Type B pancreatic cell (in vitro differentiated cells): ENCODE measurements at regions not wholly inside any gene's neighbourhood (a gene's known extent, or its start where the extent isn't known, plus 50 kb on each side); places are given as distances from the start of the nearest gene placed in this dataset.
A peak's percentile ranks its signal among the peaks of the same experiment; 100 is the strongest.

Source experiments
- DNase-seq: peaks from one replicate; pipeline ENCODE4 v3.0.0; 2021; ENCODE audit warnings: mixed read lengths; ENCODE audit not compliant: unreplicated experiment; ENCODE audit errors: extremely low spot score
- H3K27ac Mint-ChIP-seq: 2 replicates; pipeline ENCODE4 v1.8.0; 2021; ENCODE audit warnings: mild to moderate bottlenecking, mixed read lengths
- H3K27me3 Mint-ChIP-seq: 2 replicates; pipeline ENCODE4 v1.8.0; 2021; ENCODE audit warnings: mixed read lengths
- H3K36me3 Mint-ChIP-seq: 2 replicates; pipeline ENCODE4 v1.8.0; 2021; ENCODE audit warnings: mixed read lengths
- H3K4me1 Mint-ChIP-seq: one replicate; pipeline ENCODE4 v1.8.0; 2021; ENCODE audit warnings: mixed read lengths; ENCODE audit not compliant: unreplicated experiment
- H3K4me3 Mint-ChIP-seq: 2 replicates; pipeline ENCODE4 v1.8.0; 2021; ENCODE audit warnings: mild to moderate bottlenecking, mixed read lengths
- H3K9me3 Mint-ChIP-seq: 2 replicates; pipeline ENCODE4 v1.8.0; 2021; ENCODE audit warnings: mixed read lengths
- TF ChIP-seq, protein P1 (sequence below): fragments of 200-600 bp; sonication (generic); conservative IDR thresholded peaks from 2 replicates; pipeline ENCODE4 v1.5.0; 2021; ENCODE audit warnings: antibody characterized with exemption, mild to moderate bottlenecking

DNA sequence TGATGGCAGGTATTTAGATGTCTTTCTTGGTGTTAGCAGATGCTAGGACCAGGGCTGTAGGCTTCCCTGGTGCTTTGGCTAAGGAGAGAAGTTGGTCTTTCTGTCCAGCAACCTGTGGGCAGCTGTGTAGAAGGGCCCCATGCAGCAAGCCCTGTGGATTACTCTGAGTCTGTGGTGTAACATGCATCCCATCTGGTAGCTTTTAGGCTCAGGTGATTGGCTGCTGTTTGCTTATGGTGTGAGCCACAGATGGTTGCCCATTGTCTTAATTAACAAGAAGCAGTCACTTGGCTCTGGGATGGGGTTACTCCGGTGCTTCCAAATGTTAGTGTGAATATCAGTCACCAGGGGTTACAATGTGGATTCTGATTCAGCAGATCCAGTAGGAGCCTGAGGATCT, 368.6 kb upstream of the C2CD4B start:
- no peak overlapping the region for H3K27ac Mint-ChIP-seq
- no peaks in the 10 kb centered on the region for H3K27me3 Mint-ChIP-seq
- no peaks in the 10 kb centered on the region for H3K36me3 Mint-ChIP-seq

DNA sequence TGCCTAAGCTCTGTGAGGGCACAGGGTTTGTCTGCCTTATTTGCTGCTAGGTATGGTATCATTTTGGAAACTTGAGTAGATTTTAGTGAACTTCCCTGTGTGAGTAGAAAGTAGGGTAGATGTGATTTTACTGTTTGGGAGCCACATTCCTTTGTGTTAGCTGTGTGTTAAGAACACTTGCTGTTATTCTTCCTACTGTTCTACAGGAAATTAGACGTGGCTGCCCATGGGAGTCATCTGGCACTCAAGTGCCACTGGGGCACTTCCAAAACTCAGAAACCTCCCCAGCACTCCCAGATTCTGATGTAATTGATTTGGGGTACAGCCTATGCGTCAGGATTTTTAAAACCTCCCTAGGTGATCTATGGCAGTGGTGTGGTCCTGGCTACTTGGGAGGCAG, 369.9 kb upstream of the C2CD4B start:
- Mint-ChIP-seq H3K4me1 (peaks cover 20% of the 10 kb centered on the region), H3K36me3 (no peaks in the 10 kb centered on the region), H3K9me3 (peaks cover 4% of the 10 kb centered on the region), H3K27me3 (no peaks in the 10 kb centered on the region), H3K4me3 (no peak overlapping the region), H3K27ac (no peak overlapping the region)
- no peak for DNase-seq
- TF ChIP-seq, protein P1, sequence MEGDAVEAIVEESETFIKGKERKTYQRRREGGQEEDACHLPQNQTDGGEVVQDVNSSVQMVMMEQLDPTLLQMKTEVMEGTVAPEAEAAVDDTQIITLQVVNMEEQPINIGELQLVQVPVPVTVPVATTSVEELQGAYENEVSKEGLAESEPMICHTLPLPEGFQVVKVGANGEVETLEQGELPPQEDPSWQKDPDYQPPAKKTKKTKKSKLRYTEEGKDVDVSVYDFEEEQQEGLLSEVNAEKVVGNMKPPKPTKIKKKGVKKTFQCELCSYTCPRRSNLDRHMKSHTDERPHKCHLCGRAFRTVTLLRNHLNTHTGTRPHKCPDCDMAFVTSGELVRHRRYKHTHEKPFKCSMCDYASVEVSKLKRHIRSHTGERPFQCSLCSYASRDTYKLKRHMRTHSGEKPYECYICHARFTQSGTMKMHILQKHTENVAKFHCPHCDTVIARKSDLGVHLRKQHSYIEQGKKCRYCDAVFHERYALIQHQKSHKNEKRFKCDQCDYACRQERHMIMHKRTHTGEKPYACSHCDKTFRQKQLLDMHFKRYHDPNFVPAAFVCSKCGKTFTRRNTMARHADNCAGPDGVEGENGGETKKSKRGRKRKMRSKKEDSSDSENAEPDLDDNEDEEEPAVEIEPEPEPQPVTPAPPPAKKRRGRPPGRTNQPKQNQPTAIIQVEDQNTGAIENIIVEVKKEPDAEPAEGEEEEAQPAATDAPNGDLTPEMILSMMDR = no peak

More for the DNA sequence above, 368.6 kb upstream of the C2CD4B start:
- H3K4me1 Mint-ChIP-seq = peaks cover 20% of the 10 kb centered on the region
- DNase-seq = no peak
- H3K9me3 Mint-ChIP-seq = peaks cover 4% of the 10 kb centered on the region
- TF ChIP-seq, protein P1 = no peak
- H3K4me3 Mint-ChIP-seq = no peak overlapping the region

DNA sequence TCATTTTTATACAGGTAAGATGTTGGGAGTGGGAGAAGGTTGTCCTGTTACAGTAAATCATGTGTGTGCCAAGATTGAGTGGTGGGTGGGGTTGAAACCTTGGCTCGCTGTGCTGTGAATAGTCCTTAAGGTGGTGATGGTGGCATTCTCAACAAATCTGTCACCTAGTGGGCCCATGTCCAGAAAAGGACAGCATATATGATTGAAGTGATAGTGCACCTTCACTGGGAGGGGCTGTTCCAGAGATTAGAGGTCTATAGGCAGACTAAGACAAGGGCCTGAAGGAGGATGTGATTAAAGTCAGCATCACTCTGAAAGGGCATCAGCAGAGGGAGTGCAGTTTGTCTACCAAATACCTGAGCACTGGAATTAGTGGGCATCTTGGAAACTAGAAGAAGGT, 374.2 kb upstream of the C2CD4B start:
- Mint-ChIP-seq H3K36me3 (peaks cover 5% of the 10 kb centered on the region), H3K27me3 (no peaks in the 10 kb centered on the region), H3K4me3 (no peak overlapping the region), H3K4me1 (peaks cover 15% of the 10 kb centered on the region), H3K27ac (no peak overlapping the region), H3K9me3 (no peaks in the 10 kb centered on the region)
- DNase-seq = no peak
- TF ChIP-seq, protein P1 = no peak

GRCh38 chr15:62541250-62541649, 376.2 kb upstream of the C2CD4B start:
- Mint-ChIP-seq H3K27me3 (no peaks in the 10 kb centered on the region), H3K27ac (no peak overlapping the region), H3K4me3 (no peak overlapping the region), H3K9me3 (no peaks in the 10 kb centered on the region), H3K4me1 (peaks cover 10% of the 10 kb centered on the region), H3K36me3 (peaks cover 5% of the 10 kb centered on the region)
- TF ChIP-seq, protein P1 = no peak
- no peak for DNase-seq

GRCh38 chr15:62541846-62542245, 376.8 kb upstream of the C2CD4B start:
- no peaks in the 10 kb centered on the region for H3K9me3 Mint-ChIP-seq
- peaks cover 5% of the 10 kb centered on the region for H3K36me3 Mint-ChIP-seq
- H3K27ac Mint-ChIP-seq = no peak overlapping the region
- H3K4me1 Mint-ChIP-seq = peaks cover 10% of the 10 kb centered on the region
- no peak for DNase-seq
- no peaks in the 10 kb centered on the region for H3K27me3 Mint-ChIP-seq
- TF ChIP-seq, protein P1 = no peak
- no peak overlapping the region for H3K4me3 Mint-ChIP-seq

- H3K36me3 Mint-ChIP-seq = peaks cover 9% of the 10 kb centered on the region
- peak overlapping the region; percentile 27 for H3K27ac Mint-ChIP-seq
- DNase-seq = no peak
- H3K27me3 Mint-ChIP-seq = no peaks in the 10 kb centered on the region
- no peak overlapping the region for H3K4me3 Mint-ChIP-seq
- TF ChIP-seq, protein P1 = no peak
- peaks cover 4% of the 10 kb centered on the region for H3K4me1 Mint-ChIP-seq
- H3K9me3 Mint-ChIP-seq = peaks cover 2% of the 10 kb centered on the region
Measured at GRCh38 chr15:62544446-62544845, 379.4 kb upstream of the C2CD4B start.
